ENCODE measurements at regions not wholly inside any gene's neighbourhood (a gene's known extent, or its start where the extent isn't known, plus 50 kb on each side); places are given as distances from the start of the nearest gene placed in this dataset.
"Not testable (repeated sequence)": the region's sequence is repeated elsewhere in the genome, so short reads cannot be mapped to it uniquely, and the experiment has no call there.

GRCh38 chr3:84307339-84307738 is 651.5 kb upstream of the CADM2 start:
- H3K27ac ChIP-seq (ENCODE audit: low read depth, low read length, poor library complexity, severe bottlenecking) = no peak overlapping the region
- no peaks in the 10 kb centered on the region for H3K4me1 ChIP-seq (ENCODE audit: insufficient read depth, low read length, severe bottlenecking)
- H3K27me3 ChIP-seq (ENCODE audit: insufficient read depth, low read length) = no peaks in the 10 kb centered on the region
- no peaks in the 10 kb centered on the region for H3K9me2 ChIP-seq (ENCODE audit: low read depth, low read length)
- no peak overlapping the region for H3K4me2 ChIP-seq (ENCODE audit: low read length)
- no peaks in the 10 kb centered on the region for H3K36me3 ChIP-seq (ENCODE audit: insufficient read depth, low read length)
- no peak overlapping the region for H2AFZ ChIP-seq (ENCODE audit: low read length)
- no peaks in the 10 kb centered on the region for H3F3A ChIP-seq (ENCODE audit: insufficient read depth, low read length)
- no peak overlapping the region for H3K4me3 ChIP-seq (ENCODE audit: low read depth, low read length, poor library complexity, severe bottlenecking)
- H4K20me1 ChIP-seq (ENCODE audit: insufficient read depth, low read length) = no peaks in the 10 kb centered on the region
- no peaks in the 10 kb centered on the region for H3K9me3 ChIP-seq (ENCODE audit: low read length)
- no peaks in the 10 kb centered on the region for H3K79me2 ChIP-seq (ENCODE audit: insufficient read depth, low read length)
- TF ChIP-seq CTCF (IDR thresholded peaks at IDR 0.05; ENCODE audit: low read length) (no peak), EZH2 (IDR thresholded peaks at IDR 0.05; ENCODE audit: borderline replicate concordance, low read length) (no peak)
- H3K9ac ChIP-seq (ENCODE audit: low read length) = no peak overlapping the region

- Histone ChIP-seq H3K4me3 (ENCODE audit: low read depth, low read length, poor library complexity, severe bottlenecking) (no peak overlapping the region), H3K27ac (ENCODE audit: low read depth, low read length, poor library complexity, severe bottlenecking) (no peak overlapping the region), H3K4me2 (ENCODE audit: low read length) (no peak overlapping the region), H3K9me2 (ENCODE audit: low read depth, low read length) (no peaks in the 10 kb centered on the region), H3K36me3 (ENCODE audit: insufficient read depth, low read length) (no peaks in the 10 kb centered on the region), H3K27me3 (ENCODE audit: insufficient read depth, low read length) (no peaks in the 10 kb centered on the region), H4K20me1 (ENCODE audit: insufficient read depth, low read length) (no peaks in the 10 kb centered on the region), H3K4me1 (ENCODE audit: insufficient read depth, low read length, severe bottlenecking) (no peaks in the 10 kb centered on the region), H3K79me2 (ENCODE audit: insufficient read depth, low read length) (no peaks in the 10 kb centered on the region), H2AFZ (ENCODE audit: low read length) (no peak overlapping the region), H3F3A (ENCODE audit: insufficient read depth, low read length) (no peaks in the 10 kb centered on the region), H3K9me3 (ENCODE audit: low read length) (no peaks in the 10 kb centered on the region), H3K9ac (ENCODE audit: low read length) (no peak overlapping the region)
- TF ChIP-seq CTCF (IDR thresholded peaks at IDR 0.05; ENCODE audit: low read length) (no peak), EZH2 (IDR thresholded peaks at IDR 0.05; ENCODE audit: borderline replicate concordance, low read length) (no peak)
These were observed 650.4 kb upstream of the CADM2 start for GRCh38 chr3:84308379-84308778.

GRCh38 chr3:84318273-84318809 is 640.4 kb upstream of the CADM2 start:
- Histone ChIP-seq H3K4me1 (ENCODE audit: insufficient read depth, low read length, severe bottlenecking) (no peaks in the 10 kb centered on the region), H3K9ac (ENCODE audit: low read length) (no peak overlapping the region), H3K27ac (ENCODE audit: low read depth, low read length, poor library complexity, severe bottlenecking) (no peak overlapping the region), H3K79me2 (ENCODE audit: insufficient read depth, low read length) (no peaks in the 10 kb centered on the region), H3K27me3 (ENCODE audit: insufficient read depth, low read length) (no peaks in the 10 kb centered on the region), H3K9me2 (ENCODE audit: low read depth, low read length) (no peaks in the 10 kb centered on the region), H2AFZ (ENCODE audit: low read length) (no peak overlapping the region), H3K4me3 (ENCODE audit: low read depth, low read length, poor library complexity, severe bottlenecking) (no peak overlapping the region), H3K4me2 (ENCODE audit: low read length) (no peak overlapping the region), H4K20me1 (ENCODE audit: insufficient read depth, low read length) (no peaks in the 10 kb centered on the region), H3K36me3 (ENCODE audit: insufficient read depth, low read length) (no peaks in the 10 kb centered on the region), H3F3A (ENCODE audit: insufficient read depth, low read length) (no peaks in the 10 kb centered on the region), H3K9me3 (ENCODE audit: low read length) (no peaks in the 10 kb centered on the region)
- no peak for TF ChIP-seq CTCF (IDR thresholded peaks at IDR 0.05; ENCODE audit: low read length)
- no peak for TF ChIP-seq EZH2 (IDR thresholded peaks at IDR 0.05; ENCODE audit: borderline replicate concordance, low read length)

GRCh38 chr3:84365563-84366278 is 593.1 kb upstream of the CADM2 start:
- not testable (repeated sequence) for H3K79me2 ChIP-seq (ENCODE audit: insufficient read depth, low read length); H3K9ac ChIP-seq (ENCODE audit: low read length); H3F3A ChIP-seq (ENCODE audit: insufficient read depth, low read length); H2AFZ ChIP-seq (ENCODE audit: low read length); H3K9me3 ChIP-seq (ENCODE audit: low read length); H3K36me3 ChIP-seq (ENCODE audit: insufficient read depth, low read length); H4K20me1 ChIP-seq (ENCODE audit: insufficient read depth, low read length); H3K4me1 ChIP-seq (ENCODE audit: insufficient read depth, low read length, severe bottlenecking); H3K4me2 ChIP-seq (ENCODE audit: low read length); H3K27ac ChIP-seq (ENCODE audit: low read depth, low read length, poor library complexity, severe bottlenecking); H3K9me2 ChIP-seq (ENCODE audit: low read depth, low read length); H3K4me3 ChIP-seq (ENCODE audit: low read depth, low read length, poor library complexity, severe bottlenecking); H3K27me3 ChIP-seq (ENCODE audit: insufficient read depth, low read length)

Measured in OCI-LY1 (cell line).